ENCODE measurements at regions not wholly inside any gene's neighbourhood (a gene's known extent, or its start where the extent isn't known, plus 50 kb on each side); places are given as distances from the start of the nearest gene placed in this dataset.

GRCh38 chr14:87343652-87344051 is 649.3 kb downstream of the GALC start:
- no peaks in the 10 kb centered on the region for H4K20me1 ChIP-seq (replicated peaks; ENCODE audit: insufficient read depth)
- no peak for ATAC-seq
- H3K27ac ChIP-seq (ENCODE audit: low read depth) = no peak overlapping the region
- TF ChIP-seq STAT1 (IDR thresholded peaks at IDR 0.05; ENCODE audit: unreplicated experiment) = no peak
- TF ChIP-seq CREB1 (CRISPR knock-in tag; IDR thresholded peaks at IDR 0.05; ENCODE audit: low read depth) = no peak
- no peak for TF ChIP-seq JUNB (IDR thresholded peaks at IDR 0.05; ENCODE audit: unreplicated experiment)
- no peak for TF ChIP-seq REST (IDR thresholded peaks at IDR 0.05; ENCODE audit: unreplicated experiment)
- TF ChIP-seq EZH2 (IDR thresholded peaks at IDR 0.05; ENCODE audit: low read depth, unreplicated experiment) = no peak
- no peak for TF ChIP-seq ZNF114 (CRISPR knock-in tag; IDR thresholded peaks at IDR 0.05)
- TF ChIP-seq ZNF331 (CRISPR knock-in tag; IDR thresholded peaks at IDR 0.05; ENCODE audit: low read depth) = no peak
- no peak for TF ChIP-seq ETS1 (IDR thresholded peaks at IDR 0.05)
- TF ChIP-seq EZH2phosphoT487 (IDR thresholded peaks at IDR 0.05; ENCODE audit: unreplicated experiment) = no peak
- TF ChIP-seq NANOG (IDR thresholded peaks at IDR 0.05; ENCODE audit: borderline replicate concordance) = no peak
- TF ChIP-seq ZNF462 (CRISPR knock-in tag; IDR thresholded peaks at IDR 0.05) = no peak
- TF ChIP-seq POLR2AphosphoS5 (IDR thresholded peaks at IDR 0.05; ENCODE audit: low read depth) = no peak
- no peak for TF ChIP-seq CTCF (conservative IDR thresholded peaks at IDR 0.05; ENCODE audit: low read depth in 2 of 2)
- Mint-ChIP-seq H3K27ac (no peak overlapping the region), H3K9me3 (no peaks in the 10 kb centered on the region), H3K4me3 (no peak overlapping the region), H3K36me3 (ENCODE audit: low read depth) (no peaks in the 10 kb centered on the region), H3K4me1 (no peaks in the 10 kb centered on the region), H3K27me3 (ENCODE audit: insufficient read depth, low read depth, poor library complexity) (no peaks in the 10 kb centered on the region)
- no peaks in the 10 kb centered on the region for H3F3A ChIP-seq (replicated peaks; ENCODE audit: low read depth)
- H2AFZ ChIP-seq = no peak overlapping the region
- no peak for DNase-seq (ENCODE audit: low spot score)
- no peak overlapping the region for H3K4me3 ChIP-seq
- H3K4me1 ChIP-seq (ENCODE audit: insufficient read depth) = no peaks in the 10 kb centered on the region
- no peaks in the 10 kb centered on the region for H3K79me2 ChIP-seq (replicated peaks; ENCODE audit: insufficient read depth)
- no peaks in the 10 kb centered on the region for H3K9me2 ChIP-seq (ENCODE audit: insufficient read depth)
- no peaks in the 10 kb centered on the region for H3K27me3 ChIP-seq (ENCODE audit: insufficient read depth)
- H3K36me3 ChIP-seq (ENCODE audit: insufficient read depth) = no peaks in the 10 kb centered on the region
- no peak overlapping the region for H3K4me2 ChIP-seq

Data from GM23338 (cell line).